ENCODE measurements at regions not wholly inside any gene's neighbourhood (a gene's known extent, or its start where the extent isn't known, plus 50 kb on each side); places are given as distances from the start of the nearest gene placed in this dataset.

DNA sequence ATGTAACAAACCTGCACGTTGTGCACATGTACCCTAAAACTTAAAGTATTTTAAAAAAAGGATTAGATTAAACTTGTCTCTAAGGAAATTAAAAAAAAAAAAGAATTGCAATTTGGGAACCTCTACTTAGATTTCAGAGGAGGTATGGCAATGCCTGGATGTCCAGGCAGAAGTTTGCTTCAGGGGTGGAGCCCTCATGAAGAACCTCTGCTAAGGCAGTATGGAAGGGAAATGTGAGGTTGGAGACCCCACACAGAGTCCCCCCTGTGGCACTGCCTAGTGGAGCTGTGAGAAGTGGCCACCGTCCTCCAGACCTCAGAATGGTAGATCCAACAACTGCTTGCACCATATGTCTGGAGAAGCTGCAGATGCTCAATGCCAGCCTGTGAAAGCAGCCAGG, 279.6 kb upstream of the CCDC196 start:
- TF ChIP-seq, protein P1, sequence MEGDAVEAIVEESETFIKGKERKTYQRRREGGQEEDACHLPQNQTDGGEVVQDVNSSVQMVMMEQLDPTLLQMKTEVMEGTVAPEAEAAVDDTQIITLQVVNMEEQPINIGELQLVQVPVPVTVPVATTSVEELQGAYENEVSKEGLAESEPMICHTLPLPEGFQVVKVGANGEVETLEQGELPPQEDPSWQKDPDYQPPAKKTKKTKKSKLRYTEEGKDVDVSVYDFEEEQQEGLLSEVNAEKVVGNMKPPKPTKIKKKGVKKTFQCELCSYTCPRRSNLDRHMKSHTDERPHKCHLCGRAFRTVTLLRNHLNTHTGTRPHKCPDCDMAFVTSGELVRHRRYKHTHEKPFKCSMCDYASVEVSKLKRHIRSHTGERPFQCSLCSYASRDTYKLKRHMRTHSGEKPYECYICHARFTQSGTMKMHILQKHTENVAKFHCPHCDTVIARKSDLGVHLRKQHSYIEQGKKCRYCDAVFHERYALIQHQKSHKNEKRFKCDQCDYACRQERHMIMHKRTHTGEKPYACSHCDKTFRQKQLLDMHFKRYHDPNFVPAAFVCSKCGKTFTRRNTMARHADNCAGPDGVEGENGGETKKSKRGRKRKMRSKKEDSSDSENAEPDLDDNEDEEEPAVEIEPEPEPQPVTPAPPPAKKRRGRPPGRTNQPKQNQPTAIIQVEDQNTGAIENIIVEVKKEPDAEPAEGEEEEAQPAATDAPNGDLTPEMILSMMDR (IDR thresholded peaks at IDR 0.05), result no peak
- no peak for TF ChIP-seq EZH2phosphoT487 (IDR thresholded peaks at IDR 0.05)

All from neural progenitor cell (in vitro differentiated cells).